IMR-90 (cell line): ENCODE measurements at regions not wholly inside any gene's neighbourhood (a gene's known extent, or its start where the extent isn't known, plus 50 kb on each side); places are given as distances from the start of the nearest gene placed in this dataset.

Source experiments
- ATAC-seq: fragments of 200-7000 bp; cut with Tn5 transposase; 2 replicates; pipeline ENCODE4 v1.9.1; 2020; ENCODE audit warnings: low read depth, mild to moderate bottlenecking, moderate library complexity
- BruUV-seq: library from RNA; stranded (reverse); fragments of 400-500 nt; replicated peaks from 2 replicates; lab custom pipeline; 2021; lab: Mats Ljungman, UMichigan
- CTCF ChIA-PET: fragments of 300-600 bp; formaldehyde crosslinking; extraction: SDS; loops from one replicate; lab custom pipeline; 2021; ENCODE audit warnings: antibody characterized with exemption; lab: Yijun Ruan, JAX
- POLR2A ChIA-PET: fragments of 300-600 bp; sonication (Branson Sonifier 250); formaldehyde crosslinking; loops from one replicate; lab custom pipeline; 2022; ENCODE audit warnings: antibody characterized with exemption; ENCODE audit not compliant: unreplicated experiment; lab: Charles Lee
- DNase-seq: peaks from one replicate; pipeline ENCODE4 v3.0.0; 2013
- H2AFZ ChIP-seq: replicated peaks from 2 replicates; pipeline ENCODE3; 2013; ENCODE audit warnings: low read length, mild to moderate bottlenecking; ENCODE audit not compliant: poor library complexity
- H2AK5ac ChIP-seq: 2 replicates; pipeline ENCODE4 v1.6.1; 2013; ENCODE audit warnings: low read depth, low read length, inconsistent platforms
- H2AK9ac ChIP-seq: replicated peaks from 2 replicates; pipeline ENCODE3; 2013; ENCODE audit warnings: mild to moderate bottlenecking, low read depth, low read length, moderate library complexity; ENCODE audit not compliant: poor library complexity
- H2BK120ac ChIP-seq: 2 replicates; pipeline ENCODE4 v1.6.1; 2013; ENCODE audit warnings: low read depth, low read length, inconsistent platforms
- H2BK15ac ChIP-seq: 3 replicates; pipeline ENCODE4 v1.6.1; 2013; ENCODE audit warnings: low read depth, low read length, inconsistent platforms
- H2BK20ac ChIP-seq: 2 replicates; pipeline ENCODE4 v1.6.1; 2013; ENCODE audit warnings: low read depth, mild to moderate bottlenecking, inconsistent platforms, low read length, moderate library complexity
- H2BK5ac ChIP-seq: 2 replicates; pipeline ENCODE4 v1.6.1; 2013; ENCODE audit warnings: mild to moderate bottlenecking, low read depth, low read length, inconsistent platforms; ENCODE audit not compliant: poor library complexity, severe bottlenecking
- H3K14ac ChIP-seq: replicated peaks from 2 replicates; pipeline ENCODE4 v1.6.1; 2013; ENCODE audit warnings: low read depth, low read length, inconsistent platforms
- H3K18ac ChIP-seq: 2 replicates; pipeline ENCODE4 v1.6.1; 2013; ENCODE audit warnings: low read depth, low read length, control low read depth
- H3K23ac ChIP-seq: 2 replicates; pipeline ENCODE4 v1.6.1; 2013; ENCODE audit warnings: low read depth, low read length, inconsistent platforms
- H3K27ac ChIP-seq: 2 replicates; pipeline ENCODE4 v1.5.1; 2013; ENCODE audit warnings: mild to moderate bottlenecking, control low read depth, low read length; ENCODE audit not compliant: insufficient read depth
- H3K27me3 ChIP-seq: 2 replicates; pipeline ENCODE4 v1.6.1; 2013; ENCODE audit warnings: low read length; ENCODE audit not compliant: control insufficient read depth, insufficient read depth
- H3K36me3 ChIP-seq: 2 replicates; pipeline ENCODE4 v1.6.1; 2013; ENCODE audit warnings: low read length, mixed read lengths; ENCODE audit not compliant: control insufficient read depth, insufficient read depth
- H3K4ac ChIP-seq: 2 replicates; pipeline ENCODE4 v1.6.1; 2013; ENCODE audit warnings: low read depth, low read length, inconsistent platforms
- H3K4me1 ChIP-seq: 2 replicates; pipeline ENCODE4 v1.6.1; 2013; ENCODE audit warnings: low read length, mixed read lengths; ENCODE audit not compliant: control insufficient read depth, insufficient read depth
- H3K4me2 ChIP-seq: 2 replicates; pipeline ENCODE4 v1.6.1; 2013; ENCODE audit warnings: low read depth, mild to moderate bottlenecking, control low read depth, low read length, moderate library complexity
- H3K4me3 ChIP-seq: 2 replicates; pipeline ENCODE4 v1.5.1; 2013; ENCODE audit warnings: low read depth, mild to moderate bottlenecking, control low read depth, low read length, moderate library complexity; ENCODE audit not compliant: insufficient read depth
- H3K56ac ChIP-seq: 2 replicates; pipeline ENCODE4 v1.6.1; 2013; ENCODE audit warnings: low read length, inconsistent platforms; ENCODE audit not compliant: insufficient read depth; ENCODE audit errors: extremely low read depth
- H3K79me1 ChIP-seq, 2 experiments: 2 replicates each; pipeline ENCODE4 v1.6.1; 2013; ENCODE audit warnings: low read length in 2 of 2, inconsistent platforms in 1 of 2, low read depth in 1 of 2
- H3K9ac ChIP-seq: 2 replicates; pipeline ENCODE4 v1.6.1; 2013; ENCODE audit warnings: low read depth, low read length, control low read depth
- H3K9me1 ChIP-seq: 2 replicates; pipeline ENCODE4 v1.6.1; 2013; ENCODE audit warnings: low read length, inconsistent platforms; ENCODE audit not compliant: insufficient read depth
- H3K9me3 ChIP-seq: 2 replicates; pipeline ENCODE4 v1.6.1; 2013; ENCODE audit warnings: low read length; ENCODE audit not compliant: control insufficient read depth, insufficient read depth
- H4K20me1 ChIP-seq: 2 replicates; pipeline ENCODE4 v1.6.1; 2013; ENCODE audit warnings: low read length, inconsistent platforms; ENCODE audit not compliant: insufficient read depth
- H4K5ac ChIP-seq: 2 replicates; pipeline ENCODE4 v1.6.1; 2013; ENCODE audit warnings: mild to moderate bottlenecking, low read depth, low read length, control low read depth
- H4K8ac ChIP-seq, 2 experiments: 2 replicates each; pipeline ENCODE4 v1.6.1; 2013; ENCODE audit warnings: low read depth in 2 of 2, low read length in 2 of 2, control low read depth in 1 of 2, inconsistent platforms in 1 of 2
- H4K91ac ChIP-seq: 2 replicates; pipeline ENCODE4 v1.6.1; 2013; ENCODE audit warnings: low read depth, low read length, inconsistent platforms; ENCODE audit not compliant: insufficient read depth
- BHLHE40 ChIP-seq: fragments of 150-350 bp; IDR thresholded peaks from 2 replicates; pipeline ENCODE4 v1.6.1; 2016; ENCODE audit warnings: mild to moderate bottlenecking, low read depth, low read length
- CEBPB ChIP-seq: IDR thresholded peaks from 2 replicates; pipeline ENCODE4 v1.6.1; 2012; ENCODE audit warnings: low read depth, low read length, improper control_type of control experiment
- CHD1 ChIP-seq: IDR thresholded peaks from 2 replicates; pipeline ENCODE4 v1.6.1; 2012; ENCODE audit warnings: low read depth, low read length, improper control_type of control experiment
- MAZ ChIP-seq: IDR thresholded peaks from 2 replicates; pipeline ENCODE4 v1.6.1; 2012; ENCODE audit warnings: low read depth, mild to moderate bottlenecking, low read length, improper control_type of control experiment, moderate library complexity, borderline replicate concordance
- NFE2L2 ChIP-seq: fragments of 150-350 bp; IDR thresholded peaks from 2 replicates; pipeline ENCODE4 v1.6.1; 2016; ENCODE audit warnings: low read depth, mild to moderate bottlenecking, low read length
- POLR2A ChIP-seq: IDR thresholded peaks from 2 replicates; pipeline ENCODE4 v1.6.1; 2012; ENCODE audit warnings: mild to moderate bottlenecking, low read depth, low read length
- RAD21 ChIP-seq: IDR thresholded peaks from 2 replicates; pipeline ENCODE4 v1.6.1; 2012; ENCODE audit warnings: low read length, improper control_type of control experiment
- SMC3 ChIP-seq: fragments of 150-350 bp; IDR thresholded peaks from 2 replicates; pipeline ENCODE4 v1.6.1; 2016; ENCODE audit warnings: low read depth, mild to moderate bottlenecking, antibody characterized with exemption, low read length, moderate library complexity
- WGBS, 2 experiments: methylation state at CpG; one replicate each; pipeline versions ENCODE4 v1.1.5 to v1.1.7; 2013; ENCODE audit warnings: missing lambda C conversion rate in 2 of 2; ENCODE audit not compliant: insufficient read length in 1 of 2; ENCODE audit errors: extremely low coverage in 2 of 2; 5-methylcytosine and 5-hydroxymethylcytosine counted together
- dilution Hi-C: fragments of 300-500 bp; cut with HindIII; formaldehyde crosslinking; loops from one replicate; pipeline ENCODE4 v1.14.3; 2018; ENCODE audit warnings: low sequenced_read_pairs; ENCODE audit not compliant: unreplicated experiment
- in situ Hi-C: fragments of 300-500 bp; cut with MboI; formaldehyde crosslinking; loops from 3 replicates; pipeline ENCODE4 v1.14.3; 2019; ENCODE audit warnings: low sequenced_read_pairs, inconsistent platforms, mixed read lengths
- intact Hi-C: fragments of 100-400 bp; cut with micrococcal nuclease; formaldehyde crosslinking; loops from 2 replicates; pipeline ENCODE4 v1.10.0; 2022
- TF ChIP-seq, protein P1 (sequence below): fragments of 150-350 bp; IDR thresholded peaks from 2 replicates; pipeline ENCODE4 v1.6.1; 2017; ENCODE audit warnings: mild to moderate bottlenecking, antibody characterized with exemption, low read length, low read depth
- TF ChIP-seq, protein P2 (sequence below): conservative IDR thresholded peaks from 2 replicates; pipeline ENCODE4 v1.5.1; 2012; ENCODE audit warnings: mild to moderate bottlenecking, low read depth, low read length, improper control_type of control experiment
- TF ChIP-seq, protein P3 (sequence below): fragments of 150-350 bp; IDR thresholded peaks from 2 replicates; pipeline ENCODE4 v1.6.1; 2016; ENCODE audit warnings: low read depth, mild to moderate bottlenecking, low read length, moderate library complexity, borderline replicate concordance

DNA sequence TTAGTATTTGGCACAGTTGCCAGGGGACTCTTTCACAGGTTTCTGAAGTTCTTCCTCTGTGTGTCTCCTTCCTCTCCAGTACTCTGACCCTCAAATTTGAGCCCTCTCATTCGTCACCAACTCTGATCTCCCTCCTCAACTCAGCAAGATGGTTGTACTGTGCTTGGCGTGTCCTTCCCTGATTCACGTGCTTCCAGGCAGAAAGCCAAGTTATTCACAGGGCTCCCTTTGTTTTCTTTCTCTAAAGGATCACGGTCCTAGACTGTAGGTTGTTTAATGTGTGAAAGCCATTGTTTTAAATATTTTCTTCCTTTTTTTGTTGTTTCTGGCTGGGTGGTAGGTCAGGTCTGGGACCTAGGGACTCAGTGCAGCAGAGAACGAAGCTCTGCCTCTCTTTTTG lies 142.9 kb downstream of the DMAC1 start:
- Histone ChIP-seq H3K4me3 (no peak overlapping the region), H2AFZ (no peak overlapping the region), H2AK9ac (no peak overlapping the region), H2BK5ac (no peak overlapping the region), H3K27me3 (no peaks in the 10 kb centered on the region), H3K36me3 (no peaks in the 10 kb centered on the region), H4K8ac (no peak overlapping the region), H3K14ac (no peak overlapping the region), H3K9me1 (no peaks in the 10 kb centered on the region), H3K4me2 (no peak overlapping the region), H3K18ac (no peak overlapping the region), H4K20me1 (no peaks in the 10 kb centered on the region), H3K4me1 (no peaks in the 10 kb centered on the region), H3K27ac (no peak overlapping the region), H3K79me1 (no peaks in the 10 kb centered on the region), H3K9ac (no peak overlapping the region), H3K56ac (no peak overlapping the region), H2AK5ac (no peak overlapping the region), H3K9me3 (no peaks in the 10 kb centered on the region; the same call in 1 of the 2 replicates), H4K5ac (no peak overlapping the region), H2BK120ac (no peak overlapping the region), H2BK15ac (no peak overlapping the region), H3K4ac (no peak overlapping the region), H3K23ac (no peak overlapping the region), H2BK20ac (no peak overlapping the region), H4K91ac (no peak overlapping the region)
- WGBS, 2 experiments, result no CpG with 5 or more reads among the region's 5 CpGs
- dilution Hi-C loops, result no loop called here
- DNase-seq, result peak; percentile 3
- CTCF ChIA-PET, result no interaction called here
- BruUV-seq, result no TSS peak
- intact Hi-C loops, result no loop called here
- ATAC-seq, result no peak
- POLR2A ChIA-PET, result no interaction called here
- no peak for TF ChIP-seq SMC3
- TF ChIP-seq CEBPB, result no peak
- TF ChIP-seq BHLHE40, result no peak
- TF ChIP-seq POLR2A, result no peak
- TF ChIP-seq, protein P1, sequence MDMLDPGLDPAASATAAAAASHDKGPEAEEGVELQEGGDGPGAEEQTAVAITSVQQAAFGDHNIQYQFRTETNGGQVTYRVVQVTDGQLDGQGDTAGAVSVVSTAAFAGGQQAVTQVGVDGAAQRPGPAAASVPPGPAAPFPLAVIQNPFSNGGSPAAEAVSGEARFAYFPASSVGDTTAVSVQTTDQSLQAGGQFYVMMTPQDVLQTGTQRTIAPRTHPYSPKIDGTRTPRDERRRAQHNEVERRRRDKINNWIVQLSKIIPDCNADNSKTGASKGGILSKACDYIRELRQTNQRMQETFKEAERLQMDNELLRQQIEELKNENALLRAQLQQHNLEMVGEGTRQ, result no peak
- no peak for TF ChIP-seq MAZ
- TF ChIP-seq NFE2L2, result no peak
- TF ChIP-seq, protein P2, sequence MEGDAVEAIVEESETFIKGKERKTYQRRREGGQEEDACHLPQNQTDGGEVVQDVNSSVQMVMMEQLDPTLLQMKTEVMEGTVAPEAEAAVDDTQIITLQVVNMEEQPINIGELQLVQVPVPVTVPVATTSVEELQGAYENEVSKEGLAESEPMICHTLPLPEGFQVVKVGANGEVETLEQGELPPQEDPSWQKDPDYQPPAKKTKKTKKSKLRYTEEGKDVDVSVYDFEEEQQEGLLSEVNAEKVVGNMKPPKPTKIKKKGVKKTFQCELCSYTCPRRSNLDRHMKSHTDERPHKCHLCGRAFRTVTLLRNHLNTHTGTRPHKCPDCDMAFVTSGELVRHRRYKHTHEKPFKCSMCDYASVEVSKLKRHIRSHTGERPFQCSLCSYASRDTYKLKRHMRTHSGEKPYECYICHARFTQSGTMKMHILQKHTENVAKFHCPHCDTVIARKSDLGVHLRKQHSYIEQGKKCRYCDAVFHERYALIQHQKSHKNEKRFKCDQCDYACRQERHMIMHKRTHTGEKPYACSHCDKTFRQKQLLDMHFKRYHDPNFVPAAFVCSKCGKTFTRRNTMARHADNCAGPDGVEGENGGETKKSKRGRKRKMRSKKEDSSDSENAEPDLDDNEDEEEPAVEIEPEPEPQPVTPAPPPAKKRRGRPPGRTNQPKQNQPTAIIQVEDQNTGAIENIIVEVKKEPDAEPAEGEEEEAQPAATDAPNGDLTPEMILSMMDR, result no peak
- no peak for TF ChIP-seq RAD21
- TF ChIP-seq, protein P3, sequence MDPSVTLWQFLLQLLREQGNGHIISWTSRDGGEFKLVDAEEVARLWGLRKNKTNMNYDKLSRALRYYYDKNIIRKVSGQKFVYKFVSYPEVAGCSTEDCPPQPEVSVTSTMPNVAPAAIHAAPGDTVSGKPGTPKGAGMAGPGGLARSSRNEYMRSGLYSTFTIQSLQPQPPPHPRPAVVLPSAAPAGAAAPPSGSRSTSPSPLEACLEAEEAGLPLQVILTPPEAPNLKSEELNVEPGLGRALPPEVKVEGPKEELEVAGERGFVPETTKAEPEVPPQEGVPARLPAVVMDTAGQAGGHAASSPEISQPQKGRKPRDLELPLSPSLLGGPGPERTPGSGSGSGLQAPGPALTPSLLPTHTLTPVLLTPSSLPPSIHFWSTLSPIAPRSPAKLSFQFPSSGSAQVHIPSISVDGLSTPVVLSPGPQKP, result no peak
- no peak for TF ChIP-seq CHD1
- in situ Hi-C loops, result no loop called here
